ENCODE measurements at regions not wholly inside any gene's neighbourhood (a gene's known extent, or its start where the extent isn't known, plus 50 kb on each side); places are given as distances from the start of the nearest gene placed in this dataset.

DNA sequence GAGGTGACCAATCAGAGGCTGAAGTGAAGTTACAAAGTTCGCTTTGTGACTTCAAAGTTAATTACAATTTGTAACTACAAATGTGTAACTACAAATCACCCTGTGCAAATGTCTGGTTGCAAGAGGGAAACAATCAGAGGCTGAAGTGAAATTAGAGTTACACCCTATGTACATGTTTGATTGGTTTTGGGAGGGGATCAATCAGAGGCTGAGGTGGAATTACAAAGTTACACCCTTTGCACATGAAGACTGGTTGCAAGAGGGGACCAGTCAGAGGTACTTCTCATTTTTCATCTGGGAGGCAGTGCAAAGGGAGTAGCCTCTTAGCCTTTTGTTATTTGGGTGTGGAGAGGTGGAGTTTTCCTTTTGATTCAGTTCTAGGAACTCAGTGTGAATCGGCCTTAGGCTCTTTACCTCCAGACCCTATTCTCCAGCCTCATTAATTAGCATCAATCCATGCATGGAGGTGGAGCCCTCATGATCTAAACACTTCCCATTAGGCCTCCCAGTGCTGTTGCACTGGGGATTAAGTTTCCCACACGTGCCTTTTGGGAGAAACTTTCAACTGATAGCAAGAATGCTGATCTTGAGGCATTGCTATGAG lies 291.3 kb upstream of the MTNR1B start:
- BruUV-seq (replicated peaks), result no TSS peak

DNA sequence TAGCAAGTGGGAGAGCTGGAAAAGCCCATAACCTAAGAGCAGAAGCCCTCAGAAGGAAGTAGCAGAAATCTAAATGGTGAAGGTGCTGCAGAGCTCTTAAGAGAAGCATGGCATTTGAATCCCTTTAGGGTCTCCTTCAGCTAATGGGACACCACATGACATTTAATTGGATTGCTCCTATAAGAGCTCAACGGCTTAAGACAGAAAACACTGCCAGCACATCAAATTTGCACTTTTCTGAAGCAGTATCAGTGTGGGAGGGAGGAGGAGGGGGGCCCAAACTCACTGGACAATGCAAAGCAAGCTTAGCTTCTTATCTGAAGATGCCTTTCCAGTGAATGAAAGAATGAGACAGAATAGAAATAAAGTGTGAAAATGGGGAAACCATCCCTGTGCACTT lies 287.9 kb upstream of the MTNR1B start:
- Histone ChIP-seq H3K4me2 (ENCODE audit: low read depth, low read length) (no peak overlapping the region), H3K27ac (ENCODE audit: extremely low read length, insufficient read depth, low read length) (no peak overlapping the region), H3K9ac (ENCODE audit: insufficient read depth, low read depth, low read length) (no peak overlapping the region), H3K4me1 (ENCODE audit: insufficient read depth, low read length) (no peaks in the 10 kb centered on the region), H3K4me3 (replicated peaks in 1 of 3; ENCODE audit: insufficient read depth in 1 of 3, low read depth in 2 of 3, low read length in 3 of 3) (no peak overlapping the region), H3K79me2 (ENCODE audit: insufficient read depth, low read length) (no peaks in the 10 kb centered on the region), H3K9me3 (ENCODE audit: low read length) (no peaks in the 10 kb centered on the region; the same call in 1 of the 2 replicates), H3K36me3 (replicated peaks in 1 of 2; ENCODE audit: control insufficient read depth in 1 of 2, insufficient read depth in 2 of 2, low read length in 2 of 2) (no peaks in the 10 kb centered on the region), H3K27me3 (ENCODE audit: control insufficient read depth in 1 of 2, insufficient read depth in 2 of 2, low read length in 2 of 2) (no peaks in the 10 kb centered on the region), H4K20me1 (ENCODE audit: insufficient read depth, low read length) (no peaks in the 10 kb centered on the region), H2AFZ (ENCODE audit: low read length) (no peak overlapping the region)
- no peak for ATAC-seq
- in situ Hi-C loops (cut with HindIII; ENCODE audit: extremely low pct_ligation_motif_present, low pct_unique_long_range_greater_than_20kb) (no loop called here), intact Hi-C loops (cut with micrococcal nuclease; ENCODE audit: unreplicated experiment) (no loop called here)
- WGBS (ENCODE audit: low lambda C conversion rate), result 0% methylated on average over 1 of the region's 1 CpG
- DNase-seq (ENCODE audit: low spot score), result no peak
- FAIRE-seq, result no peak
- CTCF ChIA-PET (ENCODE audit: low intra/inter-chr PET ratio, low total read pairs), result no interaction called here
- POLR2A ChIA-PET, result no interaction called here
- no TSS peak for BruUV-seq (replicated peaks)
- no peak for TF ChIP-seq RELA (CRISPR knock-in tag; IDR thresholded peaks at IDR 0.05)
- no peak for TF ChIP-seq ZNF672 (CRISPR knock-in tag; IDR thresholded peaks at IDR 0.05)
- no peak for TF ChIP-seq MAFG (CRISPR knock-in tag; IDR thresholded peaks at IDR 0.05)
- TF ChIP-seq DMAP1 (CRISPR knock-in tag; IDR thresholded peaks at IDR 0.05), result no peak
- no peak for TF ChIP-seq KLF9 (CRISPR knock-in tag; IDR thresholded peaks at IDR 0.05; ENCODE audit: low read depth)
- no peak for TF ChIP-seq ZBTB21 (CRISPR knock-in tag; IDR thresholded peaks at IDR 0.05)
- TF ChIP-seq, protein P1, sequence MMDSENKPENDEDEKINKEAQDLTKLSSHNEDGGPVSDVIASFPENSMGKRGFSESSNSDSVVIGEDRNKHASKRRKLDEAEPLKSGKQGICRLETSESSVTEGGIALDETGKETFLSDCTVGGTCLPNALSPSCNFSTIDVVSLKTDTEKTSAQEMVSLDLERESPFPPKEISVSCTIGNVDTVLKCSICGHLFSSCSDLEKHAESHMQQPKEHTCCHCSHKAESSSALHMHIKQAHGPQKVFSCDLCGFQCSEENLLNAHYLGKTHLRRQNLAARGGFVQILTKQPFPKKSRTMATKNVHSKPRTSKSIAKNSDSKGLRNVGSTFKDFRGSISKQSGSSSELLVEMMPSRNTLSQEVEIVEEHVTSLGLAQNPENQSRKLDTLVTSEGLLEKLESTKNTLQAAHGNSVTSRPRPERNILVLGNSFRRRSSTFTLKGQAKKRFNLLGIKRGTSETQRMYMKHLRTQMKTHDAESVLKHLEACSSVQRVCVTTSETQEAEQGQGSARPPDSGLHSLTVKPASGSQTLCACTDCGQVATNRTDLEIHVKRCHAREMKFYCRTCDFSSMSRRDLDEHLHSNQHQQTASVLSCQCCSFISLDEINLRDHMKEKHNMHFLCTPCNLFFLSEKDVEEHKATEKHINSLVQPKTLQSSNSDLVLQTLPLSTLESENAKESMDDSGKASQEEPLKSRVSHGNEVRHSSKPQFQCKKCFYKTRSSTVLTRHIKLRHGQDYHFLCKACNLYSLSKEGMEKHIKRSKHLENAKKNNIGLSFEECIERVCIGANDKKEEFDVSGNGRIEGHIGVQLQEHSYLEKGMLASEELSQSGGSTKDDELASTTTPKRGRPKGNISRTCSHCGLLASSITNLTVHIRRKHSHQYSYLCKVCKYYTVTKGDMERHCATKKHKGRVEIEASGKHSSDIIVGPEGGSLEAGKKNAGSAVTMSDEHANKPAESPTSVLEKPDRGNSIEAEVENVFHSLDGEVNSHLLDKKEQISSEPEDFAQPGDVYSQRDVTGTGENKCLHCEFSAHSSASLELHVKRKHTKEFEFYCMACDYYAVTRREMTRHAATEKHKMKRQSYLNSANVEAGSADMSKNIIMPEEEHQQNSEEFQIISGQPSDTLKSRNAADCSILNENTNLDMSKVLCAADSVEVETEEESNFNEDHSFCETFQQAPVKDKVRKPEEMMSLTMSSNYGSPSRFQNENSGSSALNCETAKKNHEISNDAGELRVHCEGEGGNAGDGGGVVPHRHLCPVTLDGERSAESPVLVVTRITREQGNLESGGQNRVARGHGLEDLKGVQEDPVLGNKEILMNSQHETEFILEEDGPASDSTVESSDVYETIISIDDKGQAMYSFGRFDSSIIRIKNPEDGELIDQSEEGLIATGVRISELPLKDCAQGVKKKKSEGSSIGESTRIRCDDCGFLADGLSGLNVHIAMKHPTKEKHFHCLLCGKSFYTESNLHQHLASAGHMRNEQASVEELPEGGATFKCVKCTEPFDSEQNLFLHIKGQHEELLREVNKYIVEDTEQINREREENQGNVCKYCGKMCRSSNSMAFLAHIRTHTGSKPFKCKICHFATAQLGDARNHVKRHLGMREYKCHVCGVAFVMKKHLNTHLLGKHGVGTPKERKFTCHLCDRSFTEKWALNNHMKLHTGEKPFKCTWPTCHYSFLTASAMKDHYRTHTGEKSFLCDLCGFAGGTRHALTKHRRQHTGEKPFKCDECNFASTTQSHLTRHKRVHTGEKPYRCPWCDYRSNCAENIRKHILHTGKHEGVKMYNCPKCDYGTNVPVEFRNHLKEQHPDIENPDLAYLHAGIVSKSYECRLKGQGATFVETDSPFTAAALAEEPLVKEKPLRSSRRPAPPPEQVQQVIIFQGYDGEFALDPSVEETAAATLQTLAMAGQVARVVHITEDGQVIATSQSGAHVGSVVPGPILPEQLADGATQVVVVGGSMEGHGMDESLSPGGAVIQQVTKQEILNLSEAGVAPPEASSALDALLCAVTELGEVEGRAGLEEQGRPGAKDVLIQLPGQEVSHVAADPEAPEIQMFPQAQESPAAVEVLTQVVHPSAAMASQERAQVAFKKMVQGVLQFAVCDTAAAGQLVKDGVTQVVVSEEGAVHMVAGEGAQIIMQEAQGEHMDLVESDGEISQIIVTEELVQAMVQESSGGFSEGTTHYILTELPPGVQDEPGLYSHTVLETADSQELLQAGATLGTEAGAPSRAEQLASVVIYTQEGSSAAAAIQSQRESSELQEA (CRISPR knock-in tag; IDR thresholded peaks at IDR 0.05; ENCODE audit: not compliant biosample characterization), result no peak
- no peak for TF ChIP-seq RNF2 (conservative IDR thresholded peaks at IDR 0.05; ENCODE audit: low read depth)

More for the DNA sequence above, 291.3 kb upstream of the MTNR1B start:
- no peaks in the 10 kb centered on the region; the same call in 1 of the 2 replicates for H3K9me3 ChIP-seq (ENCODE audit: low read length)
- H3K9ac ChIP-seq (ENCODE audit: insufficient read depth, low read depth, low read length), result no peak overlapping the region
- no peak overlapping the region for H3K27ac ChIP-seq (ENCODE audit: extremely low read length, insufficient read depth, low read length)
- H3K27me3 ChIP-seq (ENCODE audit: control insufficient read depth in 1 of 2, insufficient read depth in 2 of 2, low read length in 2 of 2), result no peaks in the 10 kb centered on the region
- no peaks in the 10 kb centered on the region for H3K4me1 ChIP-seq (ENCODE audit: insufficient read depth, low read length)
- in situ Hi-C loops (cut with HindIII; ENCODE audit: extremely low pct_ligation_motif_present, low pct_unique_long_range_greater_than_20kb) (no loop called here), intact Hi-C loops (cut with micrococcal nuclease; ENCODE audit: unreplicated experiment) (no loop called here)
- no peak for DNase-seq (ENCODE audit: low spot score)
- ChIA-PET POLR2A (no interaction called here), CTCF (ENCODE audit: low intra/inter-chr PET ratio, low total read pairs) (no interaction called here)
- H3K79me2 ChIP-seq (ENCODE audit: insufficient read depth, low read length), result no peaks in the 10 kb centered on the region
- no peak overlapping the region for H3K4me2 ChIP-seq (ENCODE audit: low read depth, low read length)
- H3K4me3 ChIP-seq (replicated peaks in 1 of 3; ENCODE audit: insufficient read depth in 1 of 3, low read depth in 2 of 3, low read length in 3 of 3), result no peak overlapping the region
- no peak for ATAC-seq
- FAIRE-seq, result no peak
- WGBS (ENCODE audit: low lambda C conversion rate), result 3% methylated on average over 3 of the region's 3 CpGs
- no peak overlapping the region for H2AFZ ChIP-seq (ENCODE audit: low read length)
- no peaks in the 10 kb centered on the region for H3K36me3 ChIP-seq (replicated peaks in 1 of 2; ENCODE audit: control insufficient read depth in 1 of 2, insufficient read depth in 2 of 2, low read length in 2 of 2)
- no peaks in the 10 kb centered on the region for H4K20me1 ChIP-seq (ENCODE audit: insufficient read depth, low read length)
- TF ChIP-seq RFX1 (IDR thresholded peaks at IDR 0.05) (no peak), ZNF235 (CRISPR knock-in tag; IDR thresholded peaks at IDR 0.05; ENCODE audit: borderline replicate concordance) (no peak), ZNF3 (CRISPR knock-in tag; IDR thresholded peaks at IDR 0.05) (no peak), TCF12 (IDR thresholded peaks at IDR 0.05) (no peak), TCF12 (CRISPR knock-in tag; IDR thresholded peaks at IDR 0.05) (no peak)
- TF ChIP-seq, protein P2, sequence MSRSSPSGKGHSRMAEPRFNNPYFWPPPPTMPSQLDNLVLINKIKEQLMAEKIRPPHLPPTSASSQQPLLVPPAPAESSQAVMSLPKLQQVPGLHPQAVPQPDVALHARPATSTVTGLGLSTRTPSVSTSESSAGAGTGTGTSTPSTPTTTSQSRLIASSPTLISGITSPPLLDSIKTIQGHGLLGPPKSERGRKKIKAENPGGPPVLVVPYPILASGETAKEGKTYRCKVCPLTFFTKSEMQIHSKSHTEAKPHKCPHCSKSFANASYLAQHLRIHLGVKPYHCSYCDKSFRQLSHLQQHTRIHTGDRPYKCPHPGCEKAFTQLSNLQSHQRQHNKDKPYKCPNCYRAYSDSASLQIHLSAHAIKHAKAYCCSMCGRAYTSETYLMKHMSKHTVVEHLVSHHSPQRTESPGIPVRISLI (CRISPR knock-in tag; IDR thresholded peaks at IDR 0.05; ENCODE audit: borderline replicate concordance), result no peak
